ENCODE measurements at regions not wholly inside any gene's neighbourhood (a gene's known extent, or its start where the extent isn't known, plus 50 kb on each side); places are given as distances from the start of the nearest gene placed in this dataset.
A peak's percentile ranks its signal among the peaks of the same experiment; 100 is the strongest.
"Not testable (repeated sequence)": the region's sequence is repeated elsewhere in the genome, so short reads cannot be mapped to it uniquely, and the experiment has no call there.

GRCh38 chr6:9708600-9708999, 706.3 kb downstream of the TFAP2A start:
- ATAC-seq (no peak), DNase-seq (ENCODE audit: missing footprints) (no peak)
- intact Hi-C loops (cut with DNase I) = no loop called here

GRCh38 chr6:9704989-9705388, 709.9 kb downstream of the TFAP2A start:
- no peak for DNase-seq (ENCODE audit: missing footprints)
- no peak for ATAC-seq
- intact Hi-C loops (cut with DNase I) = no loop called here

GRCh38 chr6:9702914-9703313, 712.0 kb downstream of the TFAP2A start:
- ATAC-seq = no peak

GRCh38 chr6:9699888-9700287, 715.0 kb downstream of the TFAP2A start:
- intact Hi-C loops (cut with DNase I) = no loop called here
- ATAC-seq (no peak), DNase-seq (ENCODE audit: missing footprints) (no peak)

More at GRCh38 chr6:9702914-9703313, 712.0 kb downstream of the TFAP2A start:
- DNase-seq (ENCODE audit: missing footprints) = no peak
- intact Hi-C loops (cut with DNase I) = no loop called here

- no peak for DNase-seq (ENCODE audit: missing footprints)
- ATAC-seq = no peak
- intact Hi-C loops (cut with DNase I) = no loop called here
Measured at GRCh38 chr6:9697263-9697931, 717.5 kb downstream of the TFAP2A start.

- DNase-seq (ENCODE audit: missing footprints) (no peak), ATAC-seq (no peak)
- intact Hi-C loops (cut with DNase I) = no loop called here
Measured at GRCh38 chr6:9690388-9690787, 724.5 kb downstream of the TFAP2A start.

GRCh38 chr6:9680727-9681126, 734.1 kb downstream of the TFAP2A start:
- intact Hi-C loops (cut with DNase I); ATAC-seq; DNase-seq (ENCODE audit: missing footprints): not testable (repeated sequence)

- intact Hi-C loops (cut with DNase I) = no loop called here
- DNase-seq (ENCODE audit: missing footprints) (no peak), ATAC-seq (no peak)
Measured at GRCh38 chr6:9675122-9675521, 739.8 kb downstream of the TFAP2A start.

GRCh38 chr6:9659848-9660247, 755.0 kb downstream of the TFAP2A start:
- intact Hi-C loops (cut with DNase I) = no loop called here
- DNase-seq (ENCODE audit: missing footprints) (no peak), ATAC-seq (no peak)

GRCh38 chr6:9657994-9658393, 756.9 kb downstream of the TFAP2A start:
- ATAC-seq (no peak), DNase-seq (ENCODE audit: missing footprints) (no peak)
- intact Hi-C loops (cut with DNase I) = no loop called here

GRCh38 chr6:9647599-9647998, 767.3 kb downstream of the TFAP2A start:
- no peak for DNase-seq (ENCODE audit: missing footprints)
- ATAC-seq = no peak
- intact Hi-C loops (cut with DNase I) = no loop called here

- no peak for DNase-seq (ENCODE audit: missing footprints)
- intact Hi-C loops (cut with DNase I) = no loop called here
- ATAC-seq = no peak
Measured at GRCh38 chr6:9647071-9647445, 767.8 kb downstream of the TFAP2A start.

GRCh38 chr6:9646342-9647070, 768.4 kb downstream of the TFAP2A start:
- DNase-seq (ENCODE audit: missing footprints) (no peak), ATAC-seq (peak; percentile 96)
- intact Hi-C loops (cut with DNase I) = no loop called here

GRCh38 chr6:9638861-9639260, 776.0 kb downstream of the TFAP2A start:
- DNase-seq (ENCODE audit: missing footprints) = no peak
- intact Hi-C loops (cut with DNase I) = no loop called here

GRCh38 chr6:9634776-9635175, 780.1 kb downstream of the TFAP2A start:
- ATAC-seq (no peak), DNase-seq (ENCODE audit: missing footprints) (no peak)
- intact Hi-C loops (cut with DNase I) = no loop called here

More at GRCh38 chr6:9638861-9639260, 776.0 kb downstream of the TFAP2A start:
- no peak for ATAC-seq

- DNase-seq (ENCODE audit: missing footprints) (no peak), ATAC-seq (no peak)
- intact Hi-C loops (cut with DNase I) = no loop called here
Measured at GRCh38 chr6:9632026-9632425, 782.8 kb downstream of the TFAP2A start.

- no peak for ATAC-seq
- intact Hi-C loops (cut with DNase I) = no loop called here
Measured at GRCh38 chr6:9628819-9629218, 786.1 kb downstream of the TFAP2A start.

GRCh38 chr6:9627916-9628315, 787.0 kb downstream of the TFAP2A start:
- no peak for ATAC-seq
- intact Hi-C loops (cut with DNase I) = no loop called here
- DNase-seq (ENCODE audit: missing footprints) = no peak

More at GRCh38 chr6:9628819-9629218, 786.1 kb downstream of the TFAP2A start:
- no peak for DNase-seq (ENCODE audit: missing footprints)

GRCh38 chr6:9623985-9624384, 790.9 kb downstream of the TFAP2A start:
- DNase-seq (ENCODE audit: missing footprints) (no peak), ATAC-seq (no peak)
- intact Hi-C loops (cut with DNase I) = no loop called here

GRCh38 chr6:9623228-9623832, 791.5 kb downstream of the TFAP2A start:
- intact Hi-C loops (cut with DNase I) = no loop called here
- DNase-seq (ENCODE audit: missing footprints) = no peak
- ATAC-seq = no peak

All from Right ventricle myocardium inferior (tissue), 1 donor.